ENCODE measurements at regions not wholly inside any gene's neighbourhood (a gene's known extent, or its start where the extent isn't known, plus 50 kb on each side); places are given as distances from the start of the nearest gene placed in this dataset.

- Histone ChIP-seq H3K4me2 (ENCODE audit: extremely low read depth, insufficient read depth, low read length) (no peak overlapping the region), H3K9ac (ENCODE audit: insufficient read depth, low read length) (no peak overlapping the region), H2AFZ (ENCODE audit: low read length) (no peak overlapping the region), H3K27ac (ENCODE audit: insufficient read depth, low read length) (no peak overlapping the region), H3K36me3 (ENCODE audit: control insufficient read depth, insufficient read depth, low read length) (no peaks in the 10 kb centered on the region), H3K27me3 (ENCODE audit: control insufficient read depth, insufficient read depth, low read length) (no peaks in the 10 kb centered on the region), H3K4me1 (ENCODE audit: control insufficient read depth, extremely low read depth, insufficient read depth, low read length) (no peaks in the 10 kb centered on the region), H4K20me1 (ENCODE audit: control insufficient read depth, extremely low read depth, insufficient read depth, low read length) (no peaks in the 10 kb centered on the region), H3K4me3 (replicated peaks in 1 of 4; ENCODE audit: control extremely low read depth in 1 of 4, insufficient read depth in 1 of 4, low read depth in 3 of 4, low read length in 4 of 4) (no peak overlapping the region), H3K79me2 (ENCODE audit: control insufficient read depth, insufficient read depth, low read length) (no peaks in the 10 kb centered on the region), H3K9me3 (ENCODE audit: control insufficient read depth, insufficient read depth, low read depth, low read length) (no peaks in the 10 kb centered on the region)
- TF ChIP-seq CTCF (conservative IDR thresholded peaks at IDR 0.05 in 1 of 2, IDR thresholded peaks at IDR 0.05 in 1 of 2; ENCODE audit: low read depth in 1 of 2, low read length in 2 of 2) (no peak), EZH2 (IDR thresholded peaks at IDR 0.05; ENCODE audit: low read length, missing control alignments) (no peak)
- no peak for DNase-seq (ENCODE audit: low read depth in 2 of 2)
Observed at GRCh38 chr12:115222220-115222619, 538.2 kb upstream of the TBX3 start.

- Histone ChIP-seq H3K27ac (ENCODE audit: insufficient read depth, low read length) (no peak overlapping the region), H3K9me3 (ENCODE audit: control insufficient read depth, insufficient read depth, low read depth, low read length) (no peaks in the 10 kb centered on the region), H3K27me3 (ENCODE audit: control insufficient read depth, insufficient read depth, low read length) (no peaks in the 10 kb centered on the region), H3K4me2 (ENCODE audit: extremely low read depth, insufficient read depth, low read length) (no peak overlapping the region), H4K20me1 (ENCODE audit: control insufficient read depth, extremely low read depth, insufficient read depth, low read length) (no peaks in the 10 kb centered on the region), H2AFZ (ENCODE audit: low read length) (no peak overlapping the region), H3K9ac (ENCODE audit: insufficient read depth, low read length) (no peak overlapping the region), H3K4me1 (ENCODE audit: control insufficient read depth, extremely low read depth, insufficient read depth, low read length) (no peaks in the 10 kb centered on the region), H3K4me3 (replicated peaks in 1 of 4; ENCODE audit: control extremely low read depth in 1 of 4, insufficient read depth in 1 of 4, low read depth in 3 of 4, low read length in 4 of 4) (no peak overlapping the region), H3K79me2 (ENCODE audit: control insufficient read depth, insufficient read depth, low read length) (no peaks in the 10 kb centered on the region), H3K36me3 (ENCODE audit: control insufficient read depth, insufficient read depth, low read length) (no peaks in the 10 kb centered on the region)
- DNase-seq (ENCODE audit: low read depth in 2 of 2), result no peak
- TF ChIP-seq EZH2 (IDR thresholded peaks at IDR 0.05; ENCODE audit: low read length, missing control alignments) (no peak), CTCF (conservative IDR thresholded peaks at IDR 0.05 in 1 of 2, IDR thresholded peaks at IDR 0.05 in 1 of 2; ENCODE audit: low read depth in 1 of 2, low read length in 2 of 2) (no peak)
Observed at GRCh38 chr12:115216301-115216700, 532.3 kb upstream of the TBX3 start.

GRCh38 chr12:115215544-115215943, 531.6 kb upstream of the TBX3 start:
- TF ChIP-seq CTCF (conservative IDR thresholded peaks at IDR 0.05 in 1 of 2, IDR thresholded peaks at IDR 0.05 in 1 of 2; ENCODE audit: low read depth in 1 of 2, low read length in 2 of 2) (no peak), EZH2 (IDR thresholded peaks at IDR 0.05; ENCODE audit: low read length, missing control alignments) (no peak)
- no peak for DNase-seq (ENCODE audit: low read depth in 2 of 2)
- Histone ChIP-seq H3K4me2 (ENCODE audit: extremely low read depth, insufficient read depth, low read length) (no peak overlapping the region), H3K4me1 (ENCODE audit: control insufficient read depth, extremely low read depth, insufficient read depth, low read length) (no peaks in the 10 kb centered on the region), H4K20me1 (ENCODE audit: control insufficient read depth, extremely low read depth, insufficient read depth, low read length) (no peaks in the 10 kb centered on the region), H3K36me3 (ENCODE audit: control insufficient read depth, insufficient read depth, low read length) (no peaks in the 10 kb centered on the region), H3K4me3 (replicated peaks in 1 of 4; ENCODE audit: control extremely low read depth in 1 of 4, insufficient read depth in 1 of 4, low read depth in 3 of 4, low read length in 4 of 4) (no peak overlapping the region), H3K79me2 (ENCODE audit: control insufficient read depth, insufficient read depth, low read length) (no peaks in the 10 kb centered on the region), H3K27me3 (ENCODE audit: control insufficient read depth, insufficient read depth, low read length) (no peaks in the 10 kb centered on the region), H3K9ac (ENCODE audit: insufficient read depth, low read length) (no peak overlapping the region), H2AFZ (ENCODE audit: low read length) (no peak overlapping the region), H3K9me3 (ENCODE audit: control insufficient read depth, insufficient read depth, low read depth, low read length) (no peaks in the 10 kb centered on the region), H3K27ac (ENCODE audit: insufficient read depth, low read length) (no peak overlapping the region)

All from fibroblast of lung (primary cell).